HepG2 (cell line): ENCODE measurements at regions not wholly inside any gene's neighbourhood (a gene's known extent, or its start where the extent isn't known, plus 50 kb on each side); places are given as distances from the start of the nearest gene placed in this dataset.

Experiments used
- ATAC-seq: fragments of 200-7000 bp; cut with Tn5 transposase; 3 replicates; pipeline ENCODE4 v1.9.1; 2020; ENCODE audit warnings: mild to moderate bottlenecking, moderate library complexity
- BruUV-seq: library from RNA; stranded (reverse); fragments of 400-500 nt; replicated peaks from 2 replicates; lab custom pipeline; 2021; lab: Mats Ljungman, UMichigan
- CTCF ChIA-PET: fragments of 300-600 bp; formaldehyde crosslinking; extraction: SDS; loops from one replicate; lab custom pipeline; 2021; ENCODE audit warnings: low total read pairs, inconsistent platforms, low intra/inter-chr PET ratio; lab: Yijun Ruan, JAX
- POLR2A ChIA-PET: fragments of 350-600 bp; sonication (Branson Sonifier 250); formaldehyde crosslinking; loops from one replicate; lab custom pipeline; 2020; ENCODE audit warnings: antibody characterized with exemption, inconsistent platforms; lab: Yijun Ruan, JAX
- DNase-seq: peaks from one replicate; pipeline ENCODE4 v3.0.0-alpha.2; 2015; ENCODE audit warnings: low spot score
- FAIRE-seq: peaks from 3 replicates; lab custom pipeline; 2011; peaks lifted over from hg19 to GRCh38; lab: Jason Lieb, UNC
- H2AFZ ChIP-seq: one replicate; pipeline ENCODE4 v1.6.1; 2011; ENCODE audit warnings: low read length, inconsistent platforms
- H3K27ac ChIP-seq: fragments of 300-600 bp; 3 replicates; pipeline ENCODE4 v1.8.0; 2011; ENCODE audit warnings: mixed run types, mild to moderate bottlenecking, mixed read lengths, low read length, inconsistent platforms; ENCODE audit not compliant: insufficient read depth; ENCODE audit errors: extremely low read length
- H3K27me3 ChIP-seq, 2 experiments: fragments of 200-600 bp in 1 of 2; 2 replicates in 1 of 2; 3 replicates in 1 of 2; pipeline versions ENCODE4 v1.6.0 to v1.8.0; 2011; ENCODE audit warnings: low read length in 2 of 2, mild to moderate bottlenecking in 2 of 2, moderate library complexity in 2 of 2, inconsistent platforms in 1 of 2; ENCODE audit not compliant: insufficient read depth in 2 of 2, control insufficient read depth in 1 of 2
- H3K36me3 ChIP-seq, 2 experiments: fragments of 200-600 bp in 1 of 2; replicated peaks in 1 of 2; 2 replicates in 1 of 2; 3 replicates in 1 of 2; pipeline versions ENCODE4 v1.5.1 to v1.8.0; 2011; ENCODE audit warnings: low read length in 2 of 2, inconsistent platforms in 1 of 2; ENCODE audit not compliant: insufficient read depth in 2 of 2, control insufficient read depth in 1 of 2
- H3K4me1 ChIP-seq: 2 replicates; pipeline ENCODE4 v1.5.1; 2012; ENCODE audit warnings: low read length, inconsistent platforms; ENCODE audit not compliant: insufficient read depth
- H3K4me2 ChIP-seq: 2 replicates; pipeline ENCODE4 v1.6.0; 2011; ENCODE audit warnings: low read depth, low read length, inconsistent platforms
- H3K4me3 ChIP-seq, 3 experiments: fragments of 200-600 bp in 1 of 3; sonication (generic), shearing (Covaris generic) in 1 of 3; replicated peaks in 1 of 3; 2 replicates each; pipeline ENCODE4 v1.5.1; 2011 to 2016; ENCODE audit warnings: low read length in 3 of 3, inconsistent platforms in 2 of 3, low read depth in 2 of 3, mild to moderate bottlenecking in 2 of 3, control low read depth in 1 of 3, mixed read lengths in 1 of 3; ENCODE audit not compliant: insufficient read depth in 1 of 3
- H3K79me2 ChIP-seq: one replicate; pipeline ENCODE4 v1.6.1; 2011; ENCODE audit warnings: low read length, inconsistent platforms; ENCODE audit not compliant: insufficient read depth
- H3K9ac ChIP-seq: 2 replicates; pipeline ENCODE4 v1.6.0; 2011; ENCODE audit warnings: mild to moderate bottlenecking, low read depth, low read length, inconsistent platforms; ENCODE audit not compliant: insufficient read depth
- H3K9me3 ChIP-seq: 2 replicates; pipeline ENCODE4 v1.5.1; 2012; ENCODE audit warnings: mild to moderate bottlenecking, low read length
- H4K20me1 ChIP-seq: 2 replicates; pipeline ENCODE4 v1.6.0; 2011; ENCODE audit warnings: inconsistent platforms, mild to moderate bottlenecking, low read length, moderate library complexity; ENCODE audit not compliant: insufficient read depth
- LBX2 ChIP-seq: sonication (generic); formaldehyde crosslinking; IDR thresholded peaks from 2 replicates; pipeline ENCODE4 v1.5.0; 2020; ENCODE audit warnings: missing genetic modification reagents, mild to moderate bottlenecking, borderline replicate concordance
- NFE2L1 ChIP-seq: sonication (generic); formaldehyde crosslinking; IDR thresholded peaks from 2 replicates; pipeline ENCODE4 v1.4.0; 2020; ENCODE audit warnings: missing genetic modification reagents, mild to moderate bottlenecking, borderline replicate concordance
- NR2C2 ChIP-seq: sonication (generic); formaldehyde crosslinking; IDR thresholded peaks from 2 replicates; pipeline ENCODE4 v1.4.0; 2020; ENCODE audit warnings: missing genetic modification reagents, mild to moderate bottlenecking, moderate library complexity, borderline replicate concordance
- U2AF2 ChIP-seq: fragments of 200-400 bp; formaldehyde crosslinking; IDR thresholded peaks from 2 replicates; pipeline ENCODE4 v1.6.1; 2017; ENCODE audit warnings: low read depth, mild to moderate bottlenecking, low read length
- ZFP41 ChIP-seq: sonication (generic); formaldehyde crosslinking; IDR thresholded peaks from 2 replicates; pipeline ENCODE4 v1.4.0; 2020; ENCODE audit warnings: mild to moderate bottlenecking, missing genetic modification reagents, borderline replicate concordance
- ZNF280D ChIP-seq: sonication (generic); formaldehyde crosslinking; IDR thresholded peaks from 2 replicates; pipeline ENCODE4 v1.5.1; 2020; ENCODE audit warnings: mild to moderate bottlenecking, missing genetic modification reagents
- ZNF850 ChIP-seq: sonication (generic); formaldehyde crosslinking; conservative IDR thresholded peaks from 2 replicates; pipeline ENCODE4 v1.9.0; 2021; ENCODE audit warnings: mild to moderate bottlenecking, missing genetic modification reagents
- WGBS: methylation state at CpG from one replicate; pipeline ENCODE4 v1.1.6; 2017; ENCODE audit warnings: low lambda C conversion rate; 5-methylcytosine and 5-hydroxymethylcytosine counted together
- in situ Hi-C: cut with HindIII; loops from 2 replicates; pipeline ENCODE4 v1.10.0; 2017; ENCODE audit warnings: low pct_unique_long_range_greater_than_20kb; ENCODE audit not compliant: extremely low pct_ligation_motif_present
- intact Hi-C: fragments of 100-400 bp; cut with micrococcal nuclease; formaldehyde crosslinking; loops from one replicate; pipeline ENCODE4 v1.10.0; 2022; ENCODE audit not compliant: unreplicated experiment

GRCh38 chr12:126763359-126763758, 1503.6 kb upstream of the TMEM132C start:
- H4K20me1 ChIP-seq: no peaks in the 10 kb centered on the region
- no peak overlapping the region for H3K9ac ChIP-seq
- no peak overlapping the region for H3K4me2 ChIP-seq
- no peaks in the 10 kb centered on the region for H3K79me2 ChIP-seq
- FAIRE-seq: no peak
- no peak overlapping the region for H2AFZ ChIP-seq
- ChIA-PET CTCF (no interaction called here), POLR2A (no interaction called here)
- WGBS: 8% methylated on average over 2 of the region's 2 CpGs
- peaks cover 93% of the 10 kb centered on the region for H3K9me3 ChIP-seq
- no peak for TF ChIP-seq ZNF280D (CRISPR knock-in tag)
- TF ChIP-seq NFE2L1 (CRISPR knock-in tag): no peak
- TF ChIP-seq NR2C2 (CRISPR knock-in tag): no peak
- no peak for TF ChIP-seq U2AF2
- TF ChIP-seq ZNF850 (CRISPR knock-in tag): no peak
- TF ChIP-seq LBX2 (CRISPR knock-in tag): no peak
- TF ChIP-seq ZFP41 (CRISPR knock-in tag): no peak
- H3K27ac ChIP-seq: no peak overlapping the region
- no peak for DNase-seq
- no peak for ATAC-seq
- no peak overlapping the region for H3K4me3 ChIP-seq
- no peaks in the 10 kb centered on the region for H3K27me3 ChIP-seq
- no TSS peak for BruUV-seq
- no peaks in the 10 kb centered on the region for H3K4me1 ChIP-seq
- H3K36me3 ChIP-seq: no peaks in the 10 kb centered on the region
- intact Hi-C loops: no loop called here
- in situ Hi-C loops: no loop called here
